GM21381 (cell line): ENCODE measurements at regions not wholly inside any gene's neighbourhood (a gene's known extent, or its start where the extent isn't known, plus 50 kb on each side); places are given as distances from the start of the nearest gene placed in this dataset.

Source experiments
- ATAC-seq: cut with Tn5 transposase; IDR thresholded peaks from one replicate; pipeline ENCODE4 v1.9.1; 2021; ENCODE audit warnings: mild to moderate bottlenecking, moderate library complexity; ENCODE audit not compliant: unreplicated experiment

- ATAC-seq, result no peak
Observed at GRCh38 chr4:180491210-180491609, 1752.0 kb upstream of the TENM3 start.

- ATAC-seq, result no peak
Observed at GRCh38 chr4:180493299-180493698, 1749.9 kb upstream of the TENM3 start.

GRCh38 chr4:180500154-180500553, 1743.0 kb upstream of the TENM3 start:
- no peak for ATAC-seq

- ATAC-seq, result no peak
Observed at GRCh38 chr4:180512801-180513475, 1730.3 kb upstream of the TENM3 start.

- no peak for ATAC-seq
Observed at GRCh38 chr4:180518906-180519305, 1724.3 kb upstream of the TENM3 start.

- no peak for ATAC-seq
Observed at GRCh38 chr4:180521181-180521580, 1722.0 kb upstream of the TENM3 start.

GRCh38 chr4:180525523-180526077, 1717.6 kb upstream of the TENM3 start:
- no peak for ATAC-seq

- no peak for ATAC-seq
Observed at GRCh38 chr4:180528003-180528402, 1715.2 kb upstream of the TENM3 start.

GRCh38 chr4:180530787-180531186, 1712.4 kb upstream of the TENM3 start:
- ATAC-seq, result no peak

- no peak for ATAC-seq
Observed at GRCh38 chr4:180532691-180533090, 1710.5 kb upstream of the TENM3 start.

- ATAC-seq, result no peak
Observed at GRCh38 chr4:180538384-180539057, 1704.7 kb upstream of the TENM3 start.

GRCh38 chr4:180539284-180539683, 1703.9 kb upstream of the TENM3 start:
- no peak for ATAC-seq

GRCh38 chr4:180541678-180542077, 1701.5 kb upstream of the TENM3 start:
- ATAC-seq, result no peak

- no peak for ATAC-seq
Observed at GRCh38 chr4:180542445-180543100, 1700.6 kb upstream of the TENM3 start.

GRCh38 chr4:180550106-180550505, 1693.1 kb upstream of the TENM3 start:
- no peak for ATAC-seq

- no peak for ATAC-seq
Observed at GRCh38 chr4:180557348-180557747, 1685.9 kb upstream of the TENM3 start.

- ATAC-seq, result no peak
Observed at GRCh38 chr4:180557950-180558349, 1685.3 kb upstream of the TENM3 start.

GRCh38 chr4:180558427-180558826, 1684.8 kb upstream of the TENM3 start:
- ATAC-seq, result no peak

GRCh38 chr4:180560896-180561295, 1682.3 kb upstream of the TENM3 start:
- ATAC-seq, result no peak

- no peak for ATAC-seq
Observed at GRCh38 chr4:180564026-180564425, 1679.2 kb upstream of the TENM3 start.

- no peak for ATAC-seq
Observed at GRCh38 chr4:180564448-180564847, 1678.8 kb upstream of the TENM3 start.
